DND-41 (cell line): ENCODE measurements at regions not wholly inside any gene's neighbourhood (a gene's known extent, or its start where the extent isn't known, plus 50 kb on each side); places are given as distances from the start of the nearest gene placed in this dataset.

Source experiments
- EZH2 ChIP-seq: IDR thresholded peaks from 3 replicates; pipeline ENCODE4 v1.6.1; 2012; ENCODE audit warnings: borderline replicate concordance, low read depth, mild to moderate bottlenecking, moderate library complexity, low read length, inconsistent platforms; ENCODE audit not compliant: severe bottlenecking
- TF ChIP-seq, protein P1 (sequence below): IDR thresholded peaks from 2 replicates; pipeline ENCODE4 v1.5.1; 2012; ENCODE audit warnings: borderline replicate concordance, low read length, moderate library complexity, mild to moderate bottlenecking; ENCODE audit not compliant: poor library complexity, severe bottlenecking; ENCODE audit errors: extremely low read depth

DNA sequence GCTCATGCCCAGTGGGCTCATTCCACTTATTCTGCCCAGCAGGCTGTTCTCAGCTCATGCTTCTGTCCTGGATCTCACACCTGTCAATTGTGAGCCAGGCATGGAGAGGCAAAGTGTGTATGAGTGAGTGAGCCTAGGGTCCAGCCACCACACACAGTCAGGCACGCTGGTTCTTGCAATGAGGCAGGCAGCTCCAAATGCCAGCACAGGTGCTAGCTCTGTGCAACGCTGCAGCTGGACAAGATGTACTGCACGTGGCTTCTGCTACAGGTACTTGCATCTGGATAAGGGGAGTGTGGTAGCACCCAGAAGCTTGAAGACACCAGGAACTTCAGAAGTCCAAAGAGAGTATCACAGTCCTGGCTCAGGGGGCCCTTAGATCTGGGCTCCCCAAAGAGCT, 1249.4 kb upstream of the IGFBP7 start:
- TF ChIP-seq, protein P1, sequence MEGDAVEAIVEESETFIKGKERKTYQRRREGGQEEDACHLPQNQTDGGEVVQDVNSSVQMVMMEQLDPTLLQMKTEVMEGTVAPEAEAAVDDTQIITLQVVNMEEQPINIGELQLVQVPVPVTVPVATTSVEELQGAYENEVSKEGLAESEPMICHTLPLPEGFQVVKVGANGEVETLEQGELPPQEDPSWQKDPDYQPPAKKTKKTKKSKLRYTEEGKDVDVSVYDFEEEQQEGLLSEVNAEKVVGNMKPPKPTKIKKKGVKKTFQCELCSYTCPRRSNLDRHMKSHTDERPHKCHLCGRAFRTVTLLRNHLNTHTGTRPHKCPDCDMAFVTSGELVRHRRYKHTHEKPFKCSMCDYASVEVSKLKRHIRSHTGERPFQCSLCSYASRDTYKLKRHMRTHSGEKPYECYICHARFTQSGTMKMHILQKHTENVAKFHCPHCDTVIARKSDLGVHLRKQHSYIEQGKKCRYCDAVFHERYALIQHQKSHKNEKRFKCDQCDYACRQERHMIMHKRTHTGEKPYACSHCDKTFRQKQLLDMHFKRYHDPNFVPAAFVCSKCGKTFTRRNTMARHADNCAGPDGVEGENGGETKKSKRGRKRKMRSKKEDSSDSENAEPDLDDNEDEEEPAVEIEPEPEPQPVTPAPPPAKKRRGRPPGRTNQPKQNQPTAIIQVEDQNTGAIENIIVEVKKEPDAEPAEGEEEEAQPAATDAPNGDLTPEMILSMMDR: no peak
- TF ChIP-seq EZH2: no peak
